GM20000 (cell line): ENCODE measurements at regions not wholly inside any gene's neighbourhood (a gene's known extent, or its start where the extent isn't known, plus 50 kb on each side); places are given as distances from the start of the nearest gene placed in this dataset.

Experiments used
- DNase-seq: peaks from one replicate; pipeline ENCODE4 v3.0.0; 2012; ENCODE audit warnings: low spot score
- CTCF ChIP-seq: IDR thresholded peaks from 2 replicates; pipeline ENCODE4 v1.5.1; 2012; ENCODE audit warnings: mild to moderate bottlenecking, control low read depth; ENCODE audit errors: extremely low read depth, missing control alignments

- DNase-seq: no peak
- TF ChIP-seq CTCF: no peak
Observed at GRCh38 chr4:181693517-181693916, 549.7 kb upstream of the TENM3 start.

- DNase-seq: no peak
- TF ChIP-seq CTCF: no peak
Observed at GRCh38 chr4:181698221-181698620, 545.0 kb upstream of the TENM3 start.

GRCh38 chr4:181701214-181701613, 542.0 kb upstream of the TENM3 start:
- no peak for TF ChIP-seq CTCF

GRCh38 chr4:181701894-181702293, 541.3 kb upstream of the TENM3 start:
- TF ChIP-seq CTCF: no peak
- no peak for DNase-seq

More at GRCh38 chr4:181701214-181701613, 542.0 kb upstream of the TENM3 start:
- DNase-seq: no peak

- no peak for TF ChIP-seq CTCF
- DNase-seq: no peak
Observed at GRCh38 chr4:181702864-181703495, 540.2 kb upstream of the TENM3 start.

GRCh38 chr4:181710143-181710542, 533.1 kb upstream of the TENM3 start:
- DNase-seq: no peak
- no peak for TF ChIP-seq CTCF

GRCh38 chr4:181711387-181711786, 531.8 kb upstream of the TENM3 start:
- no peak for TF ChIP-seq CTCF
- no peak for DNase-seq
